IPS DF 6.9 (cell line): ENCODE measurements at regions not wholly inside any gene's neighbourhood (a gene's known extent, or its start where the extent isn't known, plus 50 kb on each side); places are given as distances from the start of the nearest gene placed in this dataset.

Experiments
- DNase-seq: peaks from one replicate; pipeline ENCODE4 v3.0.0-alpha.2; 2013; ENCODE audit warnings: low read depth, low spot score
- H3K27ac ChIP-seq: one replicate; pipeline ENCODE4 v1.5.1; 2013; ENCODE audit warnings: low read length, control low read depth
- H3K27me3 ChIP-seq: 2 replicates; pipeline ENCODE4 v1.6.1; 2013; ENCODE audit warnings: mild to moderate bottlenecking, low read length; ENCODE audit not compliant: control insufficient read depth, insufficient read depth
- H3K36me3 ChIP-seq: 2 replicates; pipeline ENCODE4 v1.6.1; 2013; ENCODE audit warnings: low read length; ENCODE audit not compliant: control insufficient read depth, insufficient read depth
- H3K4me1 ChIP-seq: 2 replicates; pipeline ENCODE4 v1.6.1; 2013; ENCODE audit warnings: low read length; ENCODE audit not compliant: control insufficient read depth, insufficient read depth
- H3K4me3 ChIP-seq: 2 replicates; pipeline ENCODE4 v1.5.1; 2013; ENCODE audit warnings: mild to moderate bottlenecking, low read length
- H3K9me3 ChIP-seq: 2 replicates; pipeline ENCODE4 v1.6.1; 2013; ENCODE audit warnings: low read length, inconsistent platforms; ENCODE audit not compliant: control insufficient read depth, insufficient read depth
- WGBS: extraction: QIAGEN DNeasy Blood & Tissue Kit; methylation state at CpG from one replicate; pipeline ENCODE4 v1.1.7; 2013; ENCODE audit warnings: mixed read lengths, missing lambda C conversion rate; ENCODE audit not compliant: insufficient read length, insufficient coverage; 5-methylcytosine and 5-hydroxymethylcytosine counted together

GRCh38 chr13:68078469-68078868 is 848.3 kb upstream of the PCDH9 start:
- Histone ChIP-seq H3K4me1 (no peaks in the 10 kb centered on the region), H3K4me3 (no peak overlapping the region), H3K27me3 (no peaks in the 10 kb centered on the region), H3K9me3 (no peaks in the 10 kb centered on the region), H3K36me3 (no peaks in the 10 kb centered on the region), H3K27ac (no peak overlapping the region)
- DNase-seq = no peak
- WGBS = no CpG with 5 or more reads among the region's 2 CpGs

DNA sequence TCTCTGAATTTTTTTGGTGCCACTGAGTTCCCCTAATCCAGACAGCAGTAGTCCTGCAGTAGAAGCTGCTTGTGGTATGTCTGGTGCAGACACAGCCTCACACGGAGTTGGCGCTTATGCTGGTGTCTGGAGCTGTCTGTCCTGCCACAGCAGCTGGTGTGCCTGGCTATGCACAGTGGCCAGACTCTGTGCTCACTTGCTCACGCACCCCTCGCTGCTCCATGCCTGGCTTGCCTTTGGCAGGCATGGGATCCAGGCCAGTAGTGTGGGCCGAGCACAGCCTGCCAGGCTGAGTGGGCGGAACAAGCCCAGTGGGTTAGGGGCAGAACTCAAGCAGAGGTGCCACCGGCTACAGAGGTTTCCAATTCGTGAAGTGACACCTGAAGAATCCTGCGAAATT is 845.9 kb upstream of the PCDH9 start:
- H3K36me3 ChIP-seq = no peaks in the 10 kb centered on the region
- no peak for DNase-seq
- H3K27me3 ChIP-seq = no peaks in the 10 kb centered on the region
- no peak overlapping the region for H3K4me3 ChIP-seq
- H3K4me1 ChIP-seq = no peaks in the 10 kb centered on the region
- H3K9me3 ChIP-seq = no peaks in the 10 kb centered on the region
- no CpG with 5 or more reads among the region's 9 CpGs for WGBS
- H3K27ac ChIP-seq = no peak overlapping the region

DNA sequence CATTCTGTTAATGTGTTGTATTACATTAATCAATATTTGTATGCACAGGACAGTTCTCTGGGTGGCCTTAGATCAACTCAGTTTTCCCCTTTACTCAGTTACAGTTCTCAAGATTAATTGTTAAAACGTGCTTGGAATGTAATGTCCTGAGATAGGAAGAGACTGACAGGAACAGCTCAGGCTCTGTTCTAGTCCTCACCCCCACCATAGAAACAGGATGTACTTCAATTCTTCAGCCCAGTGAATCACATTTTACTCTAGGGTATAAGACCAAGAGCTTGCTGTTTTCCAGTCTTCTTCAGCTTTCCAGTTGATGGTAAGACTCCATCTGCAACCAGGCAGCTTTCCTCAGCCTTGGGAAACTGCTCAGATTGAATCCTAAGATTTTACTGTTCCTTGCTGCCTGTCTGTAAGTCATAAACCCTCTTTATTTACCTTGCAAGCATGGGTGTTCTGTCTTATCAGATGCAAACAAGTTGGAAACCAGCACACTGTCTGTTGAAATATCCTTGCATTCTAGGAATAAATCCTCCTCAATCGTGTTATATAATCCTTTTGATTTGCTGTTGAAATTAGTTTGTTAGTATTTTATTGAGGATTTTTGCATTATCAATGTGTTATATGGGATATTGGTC is 836.9 kb upstream of the PCDH9 start:
- no peak overlapping the region for H3K27ac ChIP-seq
- DNase-seq = no peak
- no peaks in the 10 kb centered on the region for H3K9me3 ChIP-seq
- H3K27me3 ChIP-seq = no peaks in the 10 kb centered on the region
- no CpG with 5 or more reads among the region's 2 CpGs for WGBS
- H3K36me3 ChIP-seq = no peaks in the 10 kb centered on the region
- H3K4me3 ChIP-seq = no peak overlapping the region
- H3K4me1 ChIP-seq = no peaks in the 10 kb centered on the region

DNA sequence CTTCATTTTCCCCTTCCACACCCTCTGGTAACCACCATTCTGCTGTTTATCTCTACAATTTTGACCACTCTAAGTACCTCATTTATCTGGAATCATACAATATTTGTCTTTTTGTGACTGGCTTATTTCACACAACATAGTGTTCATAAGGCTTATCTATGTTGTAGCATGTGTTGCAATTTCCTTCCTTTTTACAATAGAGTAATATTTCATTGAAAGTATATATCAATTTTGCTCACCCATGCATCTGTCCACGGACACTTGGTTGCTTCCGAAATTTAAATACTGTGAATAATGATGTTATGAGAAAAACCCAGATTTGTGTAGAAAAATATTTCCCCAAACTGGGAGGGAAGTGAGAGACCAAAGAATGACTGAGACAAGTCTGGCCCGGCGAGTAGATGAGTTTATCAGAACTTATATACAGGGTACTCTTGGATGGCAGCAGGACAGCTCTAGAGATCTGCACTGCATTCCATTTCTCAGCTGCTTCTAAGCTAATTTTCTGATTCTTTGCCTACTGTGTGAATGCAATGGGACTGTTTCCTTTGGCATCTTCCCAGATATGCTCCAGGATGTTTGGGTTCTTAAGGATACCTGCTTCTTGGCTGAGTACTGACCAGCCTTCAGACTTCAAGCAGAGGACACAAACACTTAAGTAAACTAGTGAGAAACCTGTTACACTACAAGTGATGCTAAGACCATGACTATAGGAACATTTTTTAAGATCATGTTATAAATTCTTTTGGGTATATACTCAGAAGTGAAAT is 834.0 kb upstream of the PCDH9 start:
- WGBS = no CpG with 5 or more reads among the region's 4 CpGs
- no peak for DNase-seq

DNA sequence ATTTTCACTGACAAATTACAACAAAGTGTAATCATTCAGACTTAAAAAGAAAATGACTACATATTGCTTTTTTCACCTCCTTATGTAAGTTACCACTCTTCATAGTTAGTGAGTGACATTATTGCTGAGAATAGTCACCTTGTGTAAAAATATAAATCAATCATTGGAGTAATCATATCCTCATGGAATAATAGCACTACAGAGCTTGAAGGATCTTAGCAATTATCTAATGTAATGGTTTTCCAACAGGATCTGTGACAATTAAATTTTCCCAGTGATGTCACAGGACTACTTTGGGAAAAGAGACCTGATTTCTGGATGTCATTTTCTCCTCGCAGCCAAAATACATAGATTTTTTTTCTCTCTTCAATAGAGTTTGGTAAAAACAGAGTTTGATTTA is 833.0 kb upstream of the PCDH9 start:
- no peak overlapping the region for H3K27ac ChIP-seq
- no CpG with 5 or more reads among the region's 1 CpG for WGBS
- H3K36me3 ChIP-seq = no peaks in the 10 kb centered on the region

More for the DNA sequence above, 834.0 kb upstream of the PCDH9 start:
- H3K36me3 ChIP-seq = no peaks in the 10 kb centered on the region
- no peaks in the 10 kb centered on the region for H3K9me3 ChIP-seq
- H3K27ac ChIP-seq = no peak overlapping the region
- H3K4me3 ChIP-seq = no peak overlapping the region
- no peaks in the 10 kb centered on the region for H3K4me1 ChIP-seq
- H3K27me3 ChIP-seq = no peaks in the 10 kb centered on the region

DNA sequence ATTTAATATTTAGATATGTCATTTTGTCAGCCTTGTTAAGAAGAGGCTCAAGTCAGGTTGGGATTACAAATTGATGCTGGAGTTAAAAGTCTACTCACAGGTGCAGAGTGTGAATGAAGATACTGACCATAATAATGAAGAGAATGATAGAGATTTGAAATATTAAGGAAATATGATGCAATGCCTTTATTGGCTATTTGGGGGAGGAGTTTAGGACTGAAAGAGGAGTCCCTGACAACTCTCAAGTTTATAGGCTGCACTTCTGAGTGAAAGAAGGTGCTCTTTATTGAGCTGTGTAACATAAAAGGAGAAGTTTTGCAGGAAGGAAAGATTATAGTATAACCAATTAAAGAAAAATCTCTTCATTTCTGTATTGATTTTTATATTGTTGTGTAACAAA is 827.7 kb upstream of the PCDH9 start:
- Histone ChIP-seq H3K4me3 (no peak overlapping the region), H3K36me3 (no peaks in the 10 kb centered on the region), H3K9me3 (no peaks in the 10 kb centered on the region; the same call in 1 of the 2 replicates), H3K27ac (no peak overlapping the region), H3K4me1 (no peaks in the 10 kb centered on the region), H3K27me3 (no peaks in the 10 kb centered on the region)
- no peak for DNase-seq

More for the DNA sequence above, 833.0 kb upstream of the PCDH9 start:
- no peak for DNase-seq
- H3K4me1 ChIP-seq = no peaks in the 10 kb centered on the region
- H3K4me3 ChIP-seq = no peak overlapping the region
- H3K9me3 ChIP-seq = no peaks in the 10 kb centered on the region
- H3K27me3 ChIP-seq = no peaks in the 10 kb centered on the region

DNA sequence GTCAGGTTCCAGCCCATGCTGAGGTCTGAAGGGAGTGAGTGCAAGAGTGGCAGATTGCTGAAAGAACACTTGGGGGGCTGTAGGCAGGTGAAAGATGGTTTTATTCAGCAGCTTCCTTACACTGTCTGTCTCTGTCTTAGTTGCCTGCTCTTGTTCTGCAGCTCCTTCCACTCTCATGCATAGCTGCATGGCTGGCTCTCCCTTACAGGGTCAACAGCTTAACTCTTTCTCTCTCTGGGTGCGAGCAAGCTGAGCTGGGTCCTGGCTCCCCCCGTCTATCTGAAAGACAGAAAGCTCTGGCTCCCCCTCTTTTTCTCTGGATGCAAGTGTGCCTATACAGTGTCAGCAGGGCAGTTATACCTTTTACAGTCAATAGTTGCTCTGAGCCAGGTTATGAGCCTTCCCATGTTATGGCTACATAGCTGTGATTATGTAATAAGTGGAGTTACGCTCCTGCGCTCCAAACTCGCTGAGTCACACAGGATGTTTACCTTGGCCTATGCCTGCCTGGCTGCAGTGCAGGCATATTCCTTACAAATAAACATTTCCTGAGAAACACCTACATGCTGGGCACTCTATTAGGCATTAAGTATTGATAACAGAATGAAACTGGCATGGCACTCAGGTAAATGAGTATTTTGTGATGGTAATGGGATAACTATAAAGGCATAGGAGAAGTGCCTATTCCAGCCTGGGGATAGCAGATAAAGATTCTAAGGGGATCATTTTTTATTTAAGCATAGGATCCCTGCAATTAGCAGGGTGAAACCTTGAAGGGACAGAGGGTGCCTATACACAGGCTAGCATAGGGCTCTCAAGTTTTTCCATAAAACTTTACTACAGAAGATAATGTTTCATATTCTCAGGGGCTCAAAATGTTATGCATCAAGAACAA is 826.9 kb upstream of the PCDH9 start:
- DNase-seq = no peak
- no peaks in the 10 kb centered on the region; the same call in 1 of the 2 replicates for H3K9me3 ChIP-seq
- H3K27ac ChIP-seq = no peak overlapping the region
- no peak overlapping the region for H3K4me3 ChIP-seq
- WGBS = no CpG with 5 or more reads among the region's 5 CpGs
- no peaks in the 10 kb centered on the region for H3K27me3 ChIP-seq
- H3K4me1 ChIP-seq = no peaks in the 10 kb centered on the region
- no peaks in the 10 kb centered on the region for H3K36me3 ChIP-seq

- Histone ChIP-seq H3K9me3 (no peaks in the 10 kb centered on the region; the same call in 1 of the 2 replicates), H3K27ac (no peak overlapping the region), H3K4me3 (no peak overlapping the region), H3K36me3 (no peaks in the 10 kb centered on the region), H3K27me3 (no peaks in the 10 kb centered on the region), H3K4me1 (no peaks in the 10 kb centered on the region)
- WGBS = no CpG with 5 or more reads among the region's 5 CpGs
- DNase-seq = no peak
These were observed 821.8 kb upstream of the PCDH9 start for GRCh38 chr13:68051910-68052309.

GRCh38 chr13:68050761-68051160 is 820.6 kb upstream of the PCDH9 start:
- H3K27me3 ChIP-seq = no peaks in the 10 kb centered on the region
- no CpG with 5 or more reads among the region's 1 CpG for WGBS
- no peak overlapping the region for H3K4me3 ChIP-seq
- H3K9me3 ChIP-seq = no peaks in the 10 kb centered on the region
- no peak overlapping the region for H3K27ac ChIP-seq
- no peak for DNase-seq
- no peaks in the 10 kb centered on the region for H3K36me3 ChIP-seq
- H3K4me1 ChIP-seq = no peaks in the 10 kb centered on the region

- no CpG with 5 or more reads among the region's 3 CpGs for WGBS
- Histone ChIP-seq H3K4me1 (no peaks in the 10 kb centered on the region), H3K36me3 (no peaks in the 10 kb centered on the region), H3K27me3 (no peaks in the 10 kb centered on the region), H3K9me3 (no peaks in the 10 kb centered on the region), H3K4me3 (no peak overlapping the region), H3K27ac (no peak overlapping the region)
- no peak for DNase-seq
These were observed 818.7 kb upstream of the PCDH9 start for GRCh38 chr13:68048802-68049359.
